ENCODE measurements at regions not wholly inside any gene's neighbourhood (a gene's known extent, or its start where the extent isn't known, plus 50 kb on each side); places are given as distances from the start of the nearest gene placed in this dataset.

DNA sequence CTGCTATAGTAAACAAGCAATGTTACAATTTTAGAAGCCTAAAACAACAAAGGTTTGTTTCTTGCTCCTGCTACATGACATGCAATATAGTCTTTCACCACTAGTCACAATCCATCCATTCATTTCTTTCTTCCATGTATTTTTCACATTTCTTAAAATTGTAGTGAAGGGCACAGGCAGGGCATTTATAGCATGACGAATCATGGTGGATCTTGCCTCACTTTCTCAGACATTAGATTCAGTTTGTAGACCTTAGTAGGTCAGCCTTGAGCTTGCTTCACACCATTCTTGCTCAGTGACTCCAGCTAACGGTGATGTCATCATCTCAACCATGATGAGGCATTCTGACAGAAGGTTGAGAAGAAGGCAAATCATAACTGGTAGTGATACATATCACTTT lies 546.8 kb downstream of the TBL1XR1 start:
- TF ChIP-seq, protein P1, sequence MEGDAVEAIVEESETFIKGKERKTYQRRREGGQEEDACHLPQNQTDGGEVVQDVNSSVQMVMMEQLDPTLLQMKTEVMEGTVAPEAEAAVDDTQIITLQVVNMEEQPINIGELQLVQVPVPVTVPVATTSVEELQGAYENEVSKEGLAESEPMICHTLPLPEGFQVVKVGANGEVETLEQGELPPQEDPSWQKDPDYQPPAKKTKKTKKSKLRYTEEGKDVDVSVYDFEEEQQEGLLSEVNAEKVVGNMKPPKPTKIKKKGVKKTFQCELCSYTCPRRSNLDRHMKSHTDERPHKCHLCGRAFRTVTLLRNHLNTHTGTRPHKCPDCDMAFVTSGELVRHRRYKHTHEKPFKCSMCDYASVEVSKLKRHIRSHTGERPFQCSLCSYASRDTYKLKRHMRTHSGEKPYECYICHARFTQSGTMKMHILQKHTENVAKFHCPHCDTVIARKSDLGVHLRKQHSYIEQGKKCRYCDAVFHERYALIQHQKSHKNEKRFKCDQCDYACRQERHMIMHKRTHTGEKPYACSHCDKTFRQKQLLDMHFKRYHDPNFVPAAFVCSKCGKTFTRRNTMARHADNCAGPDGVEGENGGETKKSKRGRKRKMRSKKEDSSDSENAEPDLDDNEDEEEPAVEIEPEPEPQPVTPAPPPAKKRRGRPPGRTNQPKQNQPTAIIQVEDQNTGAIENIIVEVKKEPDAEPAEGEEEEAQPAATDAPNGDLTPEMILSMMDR (IDR thresholded peaks at IDR 0.05), result no peak
- no peak for TF ChIP-seq POLR2A (IDR thresholded peaks at IDR 0.05)

Data from lower leg skin (tissue), 3 donors.